ENCODE measurements at regions not wholly inside any gene's neighbourhood (a gene's known extent, or its start where the extent isn't known, plus 50 kb on each side); places are given as distances from the start of the nearest gene placed in this dataset.

- Histone ChIP-seq H3K79me2 (ENCODE audit: control insufficient read depth, insufficient read depth, low read length) (no peaks in the 10 kb centered on the region), H3K4me2 (ENCODE audit: control insufficient read depth, extremely low read depth, insufficient read depth, low read depth, low read length) (no peak overlapping the region), H3K4me1 (ENCODE audit: control insufficient read depth, extremely low read depth, insufficient read depth, low read length) (no peaks in the 10 kb centered on the region), H3K27ac (ENCODE audit: control insufficient read depth, insufficient read depth, low read length) (no peak overlapping the region), H3K9me3 (ENCODE audit: control insufficient read depth, low read depth, low read length) (no peaks in the 10 kb centered on the region), H3K27me3 (ENCODE audit: control insufficient read depth, extremely low read depth, insufficient read depth, low read length) (no peaks in the 10 kb centered on the region), H3K9ac (ENCODE audit: control insufficient read depth, extremely low read depth, insufficient read depth, low read length) (no peak overlapping the region), H4K20me1 (ENCODE audit: control insufficient read depth, extremely low read depth, insufficient read depth, low read length) (no peaks in the 10 kb centered on the region), H3K9me1 (ENCODE audit: control insufficient read depth, extremely low read depth, insufficient read depth, low read length) (no peaks in the 10 kb centered on the region), H3K4me3 (ENCODE audit: control insufficient read depth in 2 of 3, extremely low read depth in 1 of 3, insufficient read depth in 2 of 3, low read depth in 1 of 3, low read length in 3 of 3) (no peak overlapping the region), H2AFZ (ENCODE audit: control insufficient read depth, low read length) (peak overlapping the region; percentile 10), H3K36me3 (ENCODE audit: control insufficient read depth in 2 of 2, extremely low read depth in 1 of 2, insufficient read depth in 2 of 2, low read length in 2 of 2) (no peaks in the 10 kb centered on the region)
- FAIRE-seq: no peak
- dilution Hi-C loops (cut with MboI; ENCODE audit: extremely low pct_ligation_motif_present, low sequenced_read_pairs): no loop called here
- TF ChIP-seq EZH2 (IDR thresholded peaks at IDR 0.05; ENCODE audit: low read length) (no peak), CTCF (optimal IDR thresholded peaks at IDR 0.05 in 1 of 3, IDR thresholded peaks at IDR 0.05 in 1 of 3, conservative IDR thresholded peaks at IDR 0.05 in 1 of 3; ENCODE audit: extremely low read depth in 1 of 3, insufficient read depth in 2 of 3, low read length in 3 of 3) (no peak)
- no peak for DNase-seq (ENCODE audit: low read depth, low spot score)
Observed at GRCh38 chr12:83801972-83802371, 1110.6 kb downstream of the SLC6A15 start.

- dilution Hi-C loops (cut with MboI; ENCODE audit: extremely low pct_ligation_motif_present, low sequenced_read_pairs): no loop called here
- no peaks in the 10 kb centered on the region for H4K20me1 ChIP-seq (ENCODE audit: control insufficient read depth, extremely low read depth, insufficient read depth, low read length)
- DNase-seq (ENCODE audit: low read depth, low spot score) (no peak), FAIRE-seq (no peak)
- H3K9me3 ChIP-seq (ENCODE audit: control insufficient read depth, low read depth, low read length): no peaks in the 10 kb centered on the region
- H3K79me2 ChIP-seq (ENCODE audit: control insufficient read depth, insufficient read depth, low read length): no peaks in the 10 kb centered on the region
- no peaks in the 10 kb centered on the region for H3K4me1 ChIP-seq (ENCODE audit: control insufficient read depth, extremely low read depth, insufficient read depth, low read length)
- H3K27ac ChIP-seq (ENCODE audit: control insufficient read depth, insufficient read depth, low read length): no peak overlapping the region
- no peaks in the 10 kb centered on the region for H3K9me1 ChIP-seq (ENCODE audit: control insufficient read depth, extremely low read depth, insufficient read depth, low read length)
- H3K9ac ChIP-seq (ENCODE audit: control insufficient read depth, extremely low read depth, insufficient read depth, low read length): no peak overlapping the region
- H3K4me3 ChIP-seq (ENCODE audit: control insufficient read depth in 2 of 3, extremely low read depth in 1 of 3, insufficient read depth in 2 of 3, low read depth in 1 of 3, low read length in 3 of 3): no peak overlapping the region
- no peaks in the 10 kb centered on the region for H3K36me3 ChIP-seq (ENCODE audit: control insufficient read depth in 2 of 2, extremely low read depth in 1 of 2, insufficient read depth in 2 of 2, low read length in 2 of 2)
- H3K4me2 ChIP-seq (ENCODE audit: control insufficient read depth, extremely low read depth, insufficient read depth, low read depth, low read length): no peak overlapping the region
- TF ChIP-seq CTCF (optimal IDR thresholded peaks at IDR 0.05 in 1 of 3, IDR thresholded peaks at IDR 0.05 in 1 of 3, conservative IDR thresholded peaks at IDR 0.05 in 1 of 3; ENCODE audit: extremely low read depth in 1 of 3, insufficient read depth in 2 of 3, low read length in 3 of 3) (no peak), EZH2 (IDR thresholded peaks at IDR 0.05; ENCODE audit: low read length) (no peak)
- H2AFZ ChIP-seq (ENCODE audit: control insufficient read depth, low read length): no peak overlapping the region
- no peaks in the 10 kb centered on the region for H3K27me3 ChIP-seq (ENCODE audit: control insufficient read depth, extremely low read depth, insufficient read depth, low read length)
Observed at GRCh38 chr12:83800022-83800421, 1112.6 kb downstream of the SLC6A15 start.

Data from keratinocyte (primary cell).